HepG2 (cell line): ENCODE measurements at regions not wholly inside any gene's neighbourhood (a gene's known extent, or its start where the extent isn't known, plus 50 kb on each side); places are given as distances from the start of the nearest gene placed in this dataset.

ENCODE experiments used
- ATAC-seq: fragments of 200-7000 bp; cut with Tn5 transposase; 3 replicates; pipeline ENCODE4 v1.9.1; 2020; ENCODE audit warnings: mild to moderate bottlenecking, moderate library complexity
- BruUV-seq: library from RNA; stranded (reverse); fragments of 400-500 nt; replicated peaks from 2 replicates; lab custom pipeline; 2021; lab: Mats Ljungman, UMichigan
- CTCF ChIA-PET: fragments of 300-600 bp; formaldehyde crosslinking; extraction: SDS; loops from one replicate; lab custom pipeline; 2021; ENCODE audit warnings: low total read pairs, inconsistent platforms, low intra/inter-chr PET ratio; lab: Yijun Ruan, JAX
- POLR2A ChIA-PET: fragments of 350-600 bp; sonication (Branson Sonifier 250); formaldehyde crosslinking; loops from one replicate; lab custom pipeline; 2020; ENCODE audit warnings: antibody characterized with exemption, inconsistent platforms; lab: Yijun Ruan, JAX
- DNase-seq: peaks from one replicate; pipeline ENCODE4 v3.0.0-alpha.2; 2015; ENCODE audit warnings: low spot score
- FAIRE-seq: peaks from 3 replicates; lab custom pipeline; 2011; peaks lifted over from hg19 to GRCh38; lab: Jason Lieb, UNC
- H2AFZ ChIP-seq: one replicate; pipeline ENCODE4 v1.6.1; 2011; ENCODE audit warnings: low read length, inconsistent platforms
- H3K27ac ChIP-seq: fragments of 300-600 bp; 3 replicates; pipeline ENCODE4 v1.8.0; 2011; ENCODE audit warnings: mixed run types, mild to moderate bottlenecking, mixed read lengths, low read length, inconsistent platforms; ENCODE audit not compliant: insufficient read depth; ENCODE audit errors: extremely low read length
- H3K27me3 ChIP-seq, 2 experiments: fragments of 200-600 bp in 1 of 2; 2 replicates in 1 of 2; 3 replicates in 1 of 2; pipeline versions ENCODE4 v1.6.0 to v1.8.0; 2011; ENCODE audit warnings: low read length in 2 of 2, mild to moderate bottlenecking in 2 of 2, moderate library complexity in 2 of 2, inconsistent platforms in 1 of 2; ENCODE audit not compliant: insufficient read depth in 2 of 2, control insufficient read depth in 1 of 2
- H3K36me3 ChIP-seq, 2 experiments: fragments of 200-600 bp in 1 of 2; replicated peaks in 1 of 2; 2 replicates in 1 of 2; 3 replicates in 1 of 2; pipeline versions ENCODE4 v1.5.1 to v1.8.0; 2011; ENCODE audit warnings: low read length in 2 of 2, inconsistent platforms in 1 of 2; ENCODE audit not compliant: insufficient read depth in 2 of 2, control insufficient read depth in 1 of 2
- H3K4me1 ChIP-seq: 2 replicates; pipeline ENCODE4 v1.5.1; 2012; ENCODE audit warnings: low read length, inconsistent platforms; ENCODE audit not compliant: insufficient read depth
- H3K4me2 ChIP-seq: 2 replicates; pipeline ENCODE4 v1.6.0; 2011; ENCODE audit warnings: low read depth, low read length, inconsistent platforms
- H3K4me3 ChIP-seq, 3 experiments: fragments of 200-600 bp in 1 of 3; sonication (generic), shearing (Covaris generic) in 1 of 3; replicated peaks in 1 of 3; 2 replicates each; pipeline ENCODE4 v1.5.1; 2011 to 2016; ENCODE audit warnings: low read length in 3 of 3, inconsistent platforms in 2 of 3, low read depth in 2 of 3, mild to moderate bottlenecking in 2 of 3, control low read depth in 1 of 3, mixed read lengths in 1 of 3; ENCODE audit not compliant: insufficient read depth in 1 of 3
- H3K79me2 ChIP-seq: one replicate; pipeline ENCODE4 v1.6.1; 2011; ENCODE audit warnings: low read length, inconsistent platforms; ENCODE audit not compliant: insufficient read depth
- H3K9ac ChIP-seq: 2 replicates; pipeline ENCODE4 v1.6.0; 2011; ENCODE audit warnings: mild to moderate bottlenecking, low read depth, low read length, inconsistent platforms; ENCODE audit not compliant: insufficient read depth
- H3K9me3 ChIP-seq: 2 replicates; pipeline ENCODE4 v1.5.1; 2012; ENCODE audit warnings: mild to moderate bottlenecking, low read length
- H4K20me1 ChIP-seq: 2 replicates; pipeline ENCODE4 v1.6.0; 2011; ENCODE audit warnings: inconsistent platforms, mild to moderate bottlenecking, low read length, moderate library complexity; ENCODE audit not compliant: insufficient read depth
- CHCHD3 ChIP-seq: sonication (generic); formaldehyde crosslinking; IDR thresholded peaks from 2 replicates; pipeline ENCODE4 v1.8.0; 2022; ENCODE audit warnings: mild to moderate bottlenecking, missing genetic modification reagents, moderate library complexity
- HMG20B ChIP-seq: conservative IDR thresholded peaks from 2 replicates; pipeline ENCODE4 v1.6.1; 2016; ENCODE audit warnings: missing genetic modification reagents, missing compliant biosample characterization
- NFE2L1 ChIP-seq: sonication (generic); formaldehyde crosslinking; IDR thresholded peaks from 2 replicates; pipeline ENCODE4 v1.4.0; 2020; ENCODE audit warnings: missing genetic modification reagents, mild to moderate bottlenecking, borderline replicate concordance
- SNAI1 ChIP-seq: sonication (generic); formaldehyde crosslinking; IDR thresholded peaks from 2 replicates; pipeline ENCODE4 v1.5.0; 2020; ENCODE audit warnings: mild to moderate bottlenecking, missing genetic modification reagents, borderline replicate concordance
- ZNF549 ChIP-seq: sonication (generic); formaldehyde crosslinking; IDR thresholded peaks from 2 replicates; pipeline ENCODE4 v1.5.0; 2020; ENCODE audit warnings: missing genetic modification reagents
- ZNF850 ChIP-seq: sonication (generic); formaldehyde crosslinking; conservative IDR thresholded peaks from 2 replicates; pipeline ENCODE4 v1.9.0; 2021; ENCODE audit warnings: mild to moderate bottlenecking, missing genetic modification reagents
- WGBS: methylation state at CpG from one replicate; pipeline ENCODE4 v1.1.6; 2017; ENCODE audit warnings: low lambda C conversion rate; 5-methylcytosine and 5-hydroxymethylcytosine counted together
- in situ Hi-C: cut with HindIII; loops from 2 replicates; pipeline ENCODE4 v1.10.0; 2017; ENCODE audit warnings: low pct_unique_long_range_greater_than_20kb; ENCODE audit not compliant: extremely low pct_ligation_motif_present
- intact Hi-C: fragments of 100-400 bp; cut with micrococcal nuclease; formaldehyde crosslinking; loops from one replicate; pipeline ENCODE4 v1.10.0; 2022; ENCODE audit not compliant: unreplicated experiment
- TF ChIP-seq, protein P1 (sequence below), 2 experiments: sonication (generic) in 1 of 2; formaldehyde crosslinking in 1 of 2; IDR thresholded peaks; 2 replicates each; pipeline versions ENCODE4 v1.4.0 to v1.6.1; 2016 to 2020; ENCODE audit warnings: borderline replicate concordance in 1 of 2, low read depth in 1 of 2, mild to moderate bottlenecking in 1 of 2, missing genetic modification reagents in 1 of 2
- TF ChIP-seq, protein P2 (sequence below): sonication (generic); formaldehyde crosslinking; IDR thresholded peaks from 2 replicates; pipeline ENCODE4 v1.8.1; 2023; ENCODE audit warnings: missing genetic modification reagents, mild to moderate bottlenecking, borderline replicate concordance
- TF ChIP-seq, protein P3 (sequence below): sonication (generic); formaldehyde crosslinking; IDR thresholded peaks from 2 replicates; pipeline ENCODE4 v1.4.0; 2020; ENCODE audit warnings: missing genetic modification reagents, borderline replicate concordance
- TF ChIP-seq, protein P4 (sequence below): sonication (generic); formaldehyde crosslinking; IDR thresholded peaks from 2 replicates; pipeline ENCODE4 v1.8.1; 2023; ENCODE audit warnings: mild to moderate bottlenecking, missing genetic modification reagents

DNA sequence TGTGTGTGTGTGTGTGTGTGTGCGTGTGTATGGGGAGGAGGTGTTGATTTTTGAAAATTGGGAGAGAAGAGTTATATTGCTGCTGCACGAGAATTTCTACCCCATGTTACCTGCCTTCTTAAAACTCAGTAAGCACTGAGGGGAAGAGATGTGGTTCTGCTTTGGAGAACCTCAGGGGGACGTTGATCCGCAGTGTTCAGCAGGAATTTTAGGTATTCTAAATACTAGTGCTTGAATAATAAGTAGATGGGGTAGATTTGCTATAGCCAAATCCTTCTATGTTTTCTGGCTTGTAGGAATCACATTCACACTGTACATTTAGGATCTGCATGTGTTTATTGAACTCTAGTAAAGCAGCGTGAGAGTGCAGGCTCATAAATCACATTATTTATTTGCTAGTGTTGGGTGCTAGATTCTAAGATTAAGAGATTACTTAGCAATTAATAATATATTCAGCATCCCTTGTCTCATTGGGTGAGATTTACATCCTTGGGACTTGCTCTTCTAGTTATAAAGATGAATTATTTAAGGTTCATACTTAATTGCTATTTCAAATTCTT is 268.1 kb downstream of the MFSD1 start (continued):
- TF ChIP-seq, protein P1, sequence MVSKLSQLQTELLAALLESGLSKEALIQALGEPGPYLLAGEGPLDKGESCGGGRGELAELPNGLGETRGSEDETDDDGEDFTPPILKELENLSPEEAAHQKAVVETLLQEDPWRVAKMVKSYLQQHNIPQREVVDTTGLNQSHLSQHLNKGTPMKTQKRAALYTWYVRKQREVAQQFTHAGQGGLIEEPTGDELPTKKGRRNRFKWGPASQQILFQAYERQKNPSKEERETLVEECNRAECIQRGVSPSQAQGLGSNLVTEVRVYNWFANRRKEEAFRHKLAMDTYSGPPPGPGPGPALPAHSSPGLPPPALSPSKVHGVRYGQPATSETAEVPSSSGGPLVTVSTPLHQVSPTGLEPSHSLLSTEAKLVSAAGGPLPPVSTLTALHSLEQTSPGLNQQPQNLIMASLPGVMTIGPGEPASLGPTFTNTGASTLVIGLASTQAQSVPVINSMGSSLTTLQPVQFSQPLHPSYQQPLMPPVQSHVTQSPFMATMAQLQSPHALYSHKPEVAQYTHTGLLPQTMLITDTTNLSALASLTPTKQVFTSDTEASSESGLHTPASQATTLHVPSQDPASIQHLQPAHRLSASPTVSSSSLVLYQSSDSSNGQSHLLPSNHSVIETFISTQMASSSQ (IDR thresholded peaks at IDR 0.05; ENCODE audit: low read depth), result no peak
- TF ChIP-seq, protein P1 (CRISPR knock-in tag; IDR thresholded peaks at IDR 0.05; ENCODE audit: borderline replicate concordance), result no peak
- TF ChIP-seq CHCHD3 (CRISPR knock-in tag), result no peak
- TF ChIP-seq, protein P2, sequence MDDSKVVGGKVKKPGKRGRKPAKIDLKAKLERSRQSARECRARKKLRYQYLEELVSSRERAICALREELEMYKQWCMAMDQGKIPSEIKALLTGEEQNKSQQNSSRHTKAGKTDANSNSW (CRISPR knock-in tag), result no peak
- TF ChIP-seq ZNF850, result no peak
- TF ChIP-seq, all 625 proteins: peak for 0

DNA sequence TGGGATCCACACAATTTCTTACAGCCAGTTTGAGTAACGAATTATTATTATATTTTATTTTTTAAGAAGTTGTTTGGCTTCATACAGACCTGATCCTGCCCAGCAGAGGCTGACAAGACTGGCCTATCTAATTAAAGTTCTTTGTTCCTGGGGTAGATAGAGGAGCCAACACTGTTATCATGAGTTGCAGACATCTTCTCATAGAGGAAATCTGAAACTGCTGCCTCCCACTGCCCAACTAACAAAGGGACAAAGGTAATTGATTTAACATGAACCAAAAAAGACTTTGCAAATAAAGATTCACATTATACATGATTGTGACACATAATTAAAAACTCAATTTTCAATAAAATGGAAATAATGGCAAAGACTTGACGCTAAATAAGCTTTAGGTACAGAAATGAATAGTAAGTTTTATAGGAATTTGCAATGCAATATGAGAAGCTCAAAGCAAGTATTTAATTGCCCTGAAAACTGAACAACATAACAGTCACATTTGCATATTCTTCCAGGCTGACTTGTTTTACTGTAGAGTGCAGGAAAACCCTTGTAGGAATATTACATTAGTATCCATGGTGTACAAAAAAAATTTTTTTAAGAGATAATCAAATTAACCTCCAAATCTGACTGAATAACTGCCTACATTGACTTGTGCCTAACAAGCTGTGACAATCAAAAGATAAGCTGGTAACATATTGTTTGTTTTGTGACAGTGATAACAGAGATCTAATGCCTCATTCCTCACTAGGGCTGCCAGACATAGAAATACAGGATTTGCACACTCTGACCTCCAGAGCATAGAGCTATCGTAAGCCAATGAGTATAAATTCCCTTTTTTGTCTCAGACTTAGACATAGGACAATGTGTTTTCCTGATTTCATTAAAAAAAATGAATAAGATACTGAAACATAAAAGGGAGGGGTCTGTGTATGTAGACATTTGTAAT is 273.2 kb downstream of the MFSD1 start:
- ChIA-PET CTCF (no interaction called here), POLR2A (no interaction called here)
- BruUV-seq, result no TSS peak
- TF ChIP-seq HMG20B (CRISPR knock-in tag) (no peak), NFE2L1 (CRISPR knock-in tag) (no peak), SNAI1 (CRISPR knock-in tag) (no peak), ZNF549 (CRISPR knock-in tag) (no peak)
- TF ChIP-seq, protein P3, sequence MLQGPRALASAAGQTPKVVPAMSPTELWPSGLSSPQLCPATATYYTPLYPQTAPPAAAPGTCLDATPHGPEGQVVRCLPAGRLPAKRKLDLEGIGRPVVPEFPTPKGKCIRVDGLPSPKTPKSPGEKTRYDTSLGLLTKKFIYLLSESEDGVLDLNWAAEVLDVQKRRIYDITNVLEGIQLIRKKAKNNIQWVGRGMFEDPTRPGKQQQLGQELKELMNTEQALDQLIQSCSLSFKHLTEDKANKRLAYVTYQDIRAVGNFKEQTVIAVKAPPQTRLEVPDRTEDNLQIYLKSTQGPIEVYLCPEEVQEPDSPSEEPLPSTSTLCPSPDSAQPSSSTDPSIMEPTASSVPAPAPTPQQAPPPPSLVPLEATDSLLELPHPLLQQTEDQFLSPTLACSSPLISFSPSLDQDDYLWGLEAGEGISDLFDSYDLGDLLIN (CRISPR knock-in tag), result no peak
- TF ChIP-seq, protein P4, sequence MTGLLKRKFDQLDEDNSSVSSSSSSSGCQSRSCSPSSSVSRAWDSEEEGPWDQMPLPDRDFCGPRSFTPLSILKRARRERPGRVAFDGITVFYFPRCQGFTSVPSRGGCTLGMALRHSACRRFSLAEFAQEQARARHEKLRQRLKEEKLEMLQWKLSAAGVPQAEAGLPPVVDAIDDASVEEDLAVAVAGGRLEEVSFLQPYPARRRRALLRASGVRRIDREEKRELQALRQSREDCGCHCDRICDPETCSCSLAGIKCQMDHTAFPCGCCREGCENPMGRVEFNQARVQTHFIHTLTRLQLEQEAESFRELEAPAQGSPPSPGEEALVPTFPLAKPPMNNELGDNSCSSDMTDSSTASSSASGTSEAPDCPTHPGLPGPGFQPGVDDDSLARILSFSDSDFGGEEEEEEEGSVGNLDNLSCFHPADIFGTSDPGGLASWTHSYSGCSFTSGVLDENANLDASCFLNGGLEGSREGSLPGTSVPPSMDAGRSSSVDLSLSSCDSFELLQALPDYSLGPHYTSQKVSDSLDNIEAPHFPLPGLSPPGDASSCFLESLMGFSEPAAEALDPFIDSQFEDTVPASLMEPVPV, result no peak
- Histone ChIP-seq H4K20me1 (no peaks in the 10 kb centered on the region), H3K4me1 (no peaks in the 10 kb centered on the region), H3K36me3 (no peaks in the 10 kb centered on the region), H3K4me3 (no peak overlapping the region), H3K27me3 (no peaks in the 10 kb centered on the region), H2AFZ (no peak overlapping the region), H3K27ac (no peak overlapping the region), H3K9me3 (no peaks in the 10 kb centered on the region), H3K9ac (no peak overlapping the region), H3K79me2 (no peaks in the 10 kb centered on the region), H3K4me2 (no peak overlapping the region)
- WGBS, result 10% methylated on average over 3 of the region's 3 CpGs
- ATAC-seq (no peak), FAIRE-seq (no peak), DNase-seq (no peak)
- in situ Hi-C loops (no loop called here), intact Hi-C loops (no loop called here)
